ENCODE measurements at regions not wholly inside any gene's neighbourhood (a gene's known extent, or its start where the extent isn't known, plus 50 kb on each side); places are given as distances from the start of the nearest gene placed in this dataset.
"Not testable (repeated sequence)": the region's sequence is repeated elsewhere in the genome, so short reads cannot be mapped to it uniquely, and the experiment has no call there.

GRCh38 chr2:133884739-133885381 lies 316.6 kb upstream of the NCKAP5 start:
- H3K4me3 ChIP-seq (ENCODE audit: low read length) = no peak overlapping the region
- TF ChIP-seq ZNF274 (IDR thresholded peaks at IDR 0.05; ENCODE audit: low read depth, low read length) = no peak

- no peak for TF ChIP-seq ZNF274 (IDR thresholded peaks at IDR 0.05; ENCODE audit: low read depth, low read length)
- no peak overlapping the region for H3K4me3 ChIP-seq (ENCODE audit: low read length)
These were observed 317.6 kb upstream of the NCKAP5 start for GRCh38 chr2:133885847-133886246.

GRCh38 chr2:133886735-133887675 lies 318.7 kb upstream of the NCKAP5 start:
- no peak for TF ChIP-seq ZNF274 (IDR thresholded peaks at IDR 0.05; ENCODE audit: low read depth, low read length)
- no peak overlapping the region for H3K4me3 ChIP-seq (ENCODE audit: low read length)

- H3K4me3 ChIP-seq (ENCODE audit: low read length) = no peak overlapping the region
- TF ChIP-seq ZNF274 (IDR thresholded peaks at IDR 0.05; ENCODE audit: low read depth, low read length) = no peak
These were observed 319.4 kb upstream of the NCKAP5 start for GRCh38 chr2:133887676-133888040.

- H3K4me3 ChIP-seq (ENCODE audit: low read length) = no peak overlapping the region
- TF ChIP-seq ZNF274 (IDR thresholded peaks at IDR 0.05; ENCODE audit: low read depth, low read length) = no peak
These were observed 319.8 kb upstream of the NCKAP5 start for GRCh38 chr2:133888107-133888506.

GRCh38 chr2:133888621-133889219 lies 320.5 kb upstream of the NCKAP5 start:
- no peak overlapping the region for H3K4me3 ChIP-seq (ENCODE audit: low read length)
- no peak for TF ChIP-seq ZNF274 (IDR thresholded peaks at IDR 0.05; ENCODE audit: low read depth, low read length)

- no peak for TF ChIP-seq ZNF274 (IDR thresholded peaks at IDR 0.05; ENCODE audit: low read depth, low read length)
- no peak overlapping the region for H3K4me3 ChIP-seq (ENCODE audit: low read length)
These were observed 324.2 kb upstream of the NCKAP5 start for GRCh38 chr2:133892352-133892913.

GRCh38 chr2:133894429-133894828 lies 326.2 kb upstream of the NCKAP5 start:
- H3K4me3 ChIP-seq (ENCODE audit: low read length) = no peak overlapping the region
- no peak for TF ChIP-seq ZNF274 (IDR thresholded peaks at IDR 0.05; ENCODE audit: low read depth, low read length)

GRCh38 chr2:133897838-133898237 lies 329.6 kb upstream of the NCKAP5 start:
- not testable (repeated sequence) for H3K4me3 ChIP-seq (ENCODE audit: low read length)

- H3K4me3 ChIP-seq (ENCODE audit: low read length) = no peak overlapping the region
- TF ChIP-seq ZNF274 (IDR thresholded peaks at IDR 0.05; ENCODE audit: low read depth, low read length) = no peak
These were observed 332.6 kb upstream of the NCKAP5 start for GRCh38 chr2:133900909-133901308.

- no peak for TF ChIP-seq ZNF274 (IDR thresholded peaks at IDR 0.05; ENCODE audit: low read depth, low read length)
- H3K4me3 ChIP-seq (ENCODE audit: low read length) = no peak overlapping the region
These were observed 338.1 kb upstream of the NCKAP5 start for GRCh38 chr2:133906396-133906795.

- H3K4me3 ChIP-seq (ENCODE audit: low read length) = no peak overlapping the region
- no peak for TF ChIP-seq ZNF274 (IDR thresholded peaks at IDR 0.05; ENCODE audit: low read depth, low read length)
These were observed 338.7 kb upstream of the NCKAP5 start for GRCh38 chr2:133906926-133907325.

GRCh38 chr2:133908171-133908570 lies 339.9 kb upstream of the NCKAP5 start:
- no peak overlapping the region for H3K4me3 ChIP-seq (ENCODE audit: low read length)
- TF ChIP-seq ZNF274 (IDR thresholded peaks at IDR 0.05; ENCODE audit: low read depth, low read length) = no peak

- H3K4me3 ChIP-seq (ENCODE audit: low read length) = no peak overlapping the region
- no peak for TF ChIP-seq ZNF274 (IDR thresholded peaks at IDR 0.05; ENCODE audit: low read depth, low read length)
These were observed 335.7 kb upstream of the MGAT5 start for GRCh38 chr2:133918141-133918540.

GRCh38 chr2:133919285-133919684 lies 334.6 kb upstream of the MGAT5 start:
- no peak overlapping the region for H3K4me3 ChIP-seq (ENCODE audit: low read length)
- TF ChIP-seq ZNF274 (IDR thresholded peaks at IDR 0.05; ENCODE audit: low read depth, low read length) = no peak

Measured in GM08714 (cell line).